ENCODE measurements at regions not wholly inside any gene's neighbourhood (a gene's known extent, or its start where the extent isn't known, plus 50 kb on each side); places are given as distances from the start of the nearest gene placed in this dataset.

DNA sequence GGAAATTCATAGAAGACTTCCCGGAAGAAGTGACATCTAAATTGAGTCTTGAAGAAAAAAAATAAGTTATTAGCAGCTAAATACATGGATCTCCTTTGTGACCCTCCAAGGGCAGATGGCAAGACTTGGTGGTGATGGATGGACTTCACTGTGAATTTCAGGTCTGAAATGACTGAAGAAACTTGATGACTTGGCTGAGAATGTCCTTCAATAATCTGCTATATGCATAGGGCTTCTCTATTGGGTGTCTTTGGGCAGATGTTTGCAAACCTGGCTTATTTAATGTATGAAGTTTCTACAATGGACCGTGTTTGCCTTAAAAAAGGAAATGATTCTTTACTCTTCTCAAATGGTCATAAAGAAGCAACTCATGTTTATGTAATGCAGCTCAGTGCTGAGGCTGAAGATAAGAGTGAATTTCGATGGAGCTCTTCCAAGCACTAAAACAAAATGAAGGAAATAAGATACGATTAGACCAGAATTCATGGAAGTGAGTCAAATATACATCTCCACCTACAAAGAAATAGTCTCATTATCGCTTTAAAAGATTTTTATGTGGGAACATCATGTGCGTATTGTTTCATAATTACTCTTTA, 116.6 kb upstream of the WDR11 start:
- H3K9me3 ChIP-seq (ENCODE audit: control insufficient read depth, low read depth, low read length), result no peaks in the 10 kb centered on the region
- H3K4me1 Mint-ChIP-seq, result peaks cover 3 to 6% of the 10 kb centered on the region in 2 experiments; a peak in 2 of 4 replicates
- H3K9ac ChIP-seq (ENCODE audit: extremely low read depth, insufficient read length, low read length), result no peak overlapping the region
- H3K18ac ChIP-seq (ENCODE audit: insufficient read length, low read depth, low read length), result no peak overlapping the region
- no peaks in the 10 kb centered on the region for H3K79me1 ChIP-seq (ENCODE audit: insufficient read depth, low read depth, low read length, poor library complexity, severe bottlenecking)
- H2AK5ac ChIP-seq (ENCODE audit: insufficient read length, low read length), result no peak overlapping the region
- no peak overlapping the region for H3K4ac ChIP-seq (ENCODE audit: low read depth, low read length)
- no peaks in the 10 kb centered on the region for H3K23me2 ChIP-seq (ENCODE audit: insufficient read length, low read depth, low read length, poor library complexity, severe bottlenecking)
- H2BK5ac ChIP-seq (ENCODE audit: insufficient read length, low read length), result no peak overlapping the region
- no peak overlapping the region for H3K4me3 Mint-ChIP-seq
- no peak overlapping the region for H4K91ac ChIP-seq (ENCODE audit: insufficient read length, low read depth, low read length)
- no peaks in the 10 kb centered on the region for H4K20me1 ChIP-seq (ENCODE audit: control insufficient read depth, insufficient read depth, insufficient read length)
- no peak overlapping the region for H3K27ac Mint-ChIP-seq
- no peak overlapping the region for H4K5ac ChIP-seq (ENCODE audit: insufficient read length, low read depth, low read length)
- no peak overlapping the region for H2BK20ac ChIP-seq (ENCODE audit: low read depth, low read length, poor library complexity, severe bottlenecking)
- H2BK12ac ChIP-seq (ENCODE audit: insufficient read length, low read depth, low read length), result no peak overlapping the region
- H3K4me1 ChIP-seq (ENCODE audit: insufficient read depth, low read length), result no peaks in the 10 kb centered on the region
- no peak overlapping the region for H2BK15ac ChIP-seq (ENCODE audit: low read depth, low read length)
- H3K27ac ChIP-seq (ENCODE audit: insufficient read length, low read depth, low read length), result no peak overlapping the region
- H3K79me2 ChIP-seq (ENCODE audit: insufficient read depth, low read length), result no peaks in the 10 kb centered on the region
- TF ChIP-seq CTCF (conservative IDR thresholded peaks at IDR 0.05), result no peak
- H2BK120ac ChIP-seq (ENCODE audit: low read depth, low read length, poor library complexity, severe bottlenecking), result no peak overlapping the region
- no peaks in the 10 kb centered on the region for H3K36me3 Mint-ChIP-seq (ENCODE audit: insufficient read depth in 1 of 3, low read depth in 3 of 3)
- no peaks in the 10 kb centered on the region for H3K9me3 Mint-ChIP-seq
- no peak overlapping the region for H3T11ph ChIP-seq (ENCODE audit: low read length)
- no peak overlapping the region for H2AFZ ChIP-seq (ENCODE audit: low read length)
- no peak overlapping the region for H4K8ac ChIP-seq (replicated peaks; ENCODE audit: insufficient read length, low read depth, low read length)
- peaks cover under 1% of the 10 kb centered on the region; the same call in 1 of the 2 replicates for H3K27me3 Mint-ChIP-seq (ENCODE audit: low read depth)
- no peak overlapping the region for H3K23ac ChIP-seq (ENCODE audit: insufficient read length, low read depth, low read length)
- no peak overlapping the region for H3K14ac ChIP-seq (ENCODE audit: insufficient read depth, low read length)
- WGBS (ENCODE audit: extremely low coverage, insufficient read length, low lambda C conversion rate), result no CpG with 5 or more reads among the region's 6 CpGs
- no peak for DNase-seq
- H3K56ac ChIP-seq (ENCODE audit: insufficient read length, low read depth, low read length), result no peak overlapping the region
- H3K4me2 ChIP-seq (ENCODE audit: insufficient read depth, insufficient read length, low read length), result no peak overlapping the region
- H3K27me3 ChIP-seq (ENCODE audit: insufficient read depth, low read length), result no peaks in the 10 kb centered on the region

Measured in H9 (cell line).